ENCODE measurements at regions not wholly inside any gene's neighbourhood (a gene's known extent, or its start where the extent isn't known, plus 50 kb on each side); places are given as distances from the start of the nearest gene placed in this dataset.

- TF ChIP-seq EZH2 (IDR thresholded peaks at IDR 0.05; ENCODE audit: low read length): no peak
- TF ChIP-seq CTCF (optimal IDR thresholded peaks at IDR 0.05 in 1 of 3, IDR thresholded peaks at IDR 0.05 in 1 of 3, conservative IDR thresholded peaks at IDR 0.05 in 1 of 3; ENCODE audit: extremely low read depth in 1 of 3, insufficient read depth in 2 of 3, low read length in 3 of 3): no peak
- Histone ChIP-seq H3K9ac (ENCODE audit: control insufficient read depth, extremely low read depth, insufficient read depth, low read length) (no peak overlapping the region), H2AFZ (ENCODE audit: control insufficient read depth, low read length) (no peak overlapping the region), H4K20me1 (ENCODE audit: control insufficient read depth, extremely low read depth, insufficient read depth, low read length) (no peaks in the 10 kb centered on the region), H3K9me3 (ENCODE audit: control insufficient read depth, low read depth, low read length) (no peaks in the 10 kb centered on the region), H3K36me3 (ENCODE audit: control insufficient read depth in 2 of 2, extremely low read depth in 1 of 2, insufficient read depth in 2 of 2, low read length in 2 of 2) (no peaks in the 10 kb centered on the region), H3K27ac (ENCODE audit: control insufficient read depth, insufficient read depth, low read length) (no peak overlapping the region), H3K9me1 (ENCODE audit: control insufficient read depth, extremely low read depth, insufficient read depth, low read length) (no peaks in the 10 kb centered on the region), H3K79me2 (ENCODE audit: control insufficient read depth, insufficient read depth, low read length) (no peaks in the 10 kb centered on the region), H3K4me3 (ENCODE audit: control insufficient read depth in 2 of 3, extremely low read depth in 1 of 3, insufficient read depth in 2 of 3, low read depth in 1 of 3, low read length in 3 of 3) (no peak overlapping the region), H3K4me1 (ENCODE audit: control insufficient read depth, extremely low read depth, insufficient read depth, low read length) (no peaks in the 10 kb centered on the region), H3K27me3 (ENCODE audit: control insufficient read depth, extremely low read depth, insufficient read depth, low read length) (no peaks in the 10 kb centered on the region), H3K4me2 (ENCODE audit: control insufficient read depth, extremely low read depth, insufficient read depth, low read depth, low read length) (no peak overlapping the region)
- FAIRE-seq: no peak
- DNase-seq (ENCODE audit: low read depth, low spot score): no peak
- dilution Hi-C loops (cut with MboI; ENCODE audit: extremely low pct_ligation_motif_present, low sequenced_read_pairs): no loop called here
Observed at GRCh38 chrX:116226665-116227484, 56.3 kb downstream of the AGTR2 start.

- Histone ChIP-seq H4K20me1 (ENCODE audit: control insufficient read depth, extremely low read depth, insufficient read depth, low read length) (no peaks in the 10 kb centered on the region), H3K36me3 (ENCODE audit: control insufficient read depth in 2 of 2, extremely low read depth in 1 of 2, insufficient read depth in 2 of 2, low read length in 2 of 2) (no peaks in the 10 kb centered on the region), H3K4me2 (ENCODE audit: control insufficient read depth, extremely low read depth, insufficient read depth, low read depth, low read length) (no peak overlapping the region), H3K9me3 (ENCODE audit: control insufficient read depth, low read depth, low read length) (no peaks in the 10 kb centered on the region), H3K27ac (ENCODE audit: control insufficient read depth, insufficient read depth, low read length) (no peak overlapping the region), H3K27me3 (ENCODE audit: control insufficient read depth, extremely low read depth, insufficient read depth, low read length) (no peaks in the 10 kb centered on the region), H3K9me1 (ENCODE audit: control insufficient read depth, extremely low read depth, insufficient read depth, low read length) (no peaks in the 10 kb centered on the region), H3K4me3 (ENCODE audit: control insufficient read depth in 2 of 3, extremely low read depth in 1 of 3, insufficient read depth in 2 of 3, low read depth in 1 of 3, low read length in 3 of 3) (no peak overlapping the region), H3K79me2 (ENCODE audit: control insufficient read depth, insufficient read depth, low read length) (no peaks in the 10 kb centered on the region), H3K4me1 (ENCODE audit: control insufficient read depth, extremely low read depth, insufficient read depth, low read length) (no peaks in the 10 kb centered on the region), H3K9ac (ENCODE audit: control insufficient read depth, extremely low read depth, insufficient read depth, low read length) (no peak overlapping the region), H2AFZ (ENCODE audit: control insufficient read depth, low read length) (no peak overlapping the region)
- TF ChIP-seq CTCF (optimal IDR thresholded peaks at IDR 0.05 in 1 of 3, IDR thresholded peaks at IDR 0.05 in 1 of 3, conservative IDR thresholded peaks at IDR 0.05 in 1 of 3; ENCODE audit: extremely low read depth in 1 of 3, insufficient read depth in 2 of 3, low read length in 3 of 3) (no peak), EZH2 (IDR thresholded peaks at IDR 0.05; ENCODE audit: low read length) (no peak)
- dilution Hi-C loops (cut with MboI; ENCODE audit: extremely low pct_ligation_motif_present, low sequenced_read_pairs): no loop called here
- no peak for FAIRE-seq
- DNase-seq (ENCODE audit: low read depth, low spot score): no peak
Observed at GRCh38 chrX:116230130-116230898, 59.8 kb downstream of the AGTR2 start.
